ENCODE measurements at regions not wholly inside any gene's neighbourhood (a gene's known extent, or its start where the extent isn't known, plus 50 kb on each side); places are given as distances from the start of the nearest gene placed in this dataset.
"Not testable (repeated sequence)": the region's sequence is repeated elsewhere in the genome, so short reads cannot be mapped to it uniquely, and the experiment has no call there.

- not testable (repeated sequence) for DNase-seq (ENCODE audit: low read depth)
Observed at GRCh38 chr21:27984663-27985325, 1007.9 kb downstream of the LTN1 start.

- not testable (repeated sequence) for DNase-seq (ENCODE audit: low read depth)
Observed at GRCh38 chr21:27979446-27979845, 1012.6 kb upstream of the ADAMTS5 start.

- no peak for DNase-seq (ENCODE audit: low read depth)
Observed at GRCh38 chr21:27975514-27975913, 1008.6 kb upstream of the ADAMTS5 start.

GRCh38 chr21:27974152-27974551 is 1007.3 kb upstream of the ADAMTS5 start:
- not testable (repeated sequence) for DNase-seq (ENCODE audit: low read depth)

- not testable (repeated sequence) for DNase-seq (ENCODE audit: low read depth)
Observed at GRCh38 chr21:27968240-27968639, 1001.4 kb upstream of the ADAMTS5 start.

- no peak for DNase-seq (ENCODE audit: low read depth)
Observed at GRCh38 chr21:27954543-27955165, 987.8 kb upstream of the ADAMTS5 start.

- no peak for DNase-seq (ENCODE audit: low read depth)
Observed at GRCh38 chr21:27953340-27954045, 986.6 kb upstream of the ADAMTS5 start.

- DNase-seq (ENCODE audit: low read depth) = not testable (repeated sequence)
Observed at GRCh38 chr21:27949093-27949492, 982.2 kb upstream of the ADAMTS5 start.

- DNase-seq (ENCODE audit: low read depth) = not testable (repeated sequence)
Observed at GRCh38 chr21:27930108-27930767, 963.4 kb upstream of the ADAMTS5 start.

- DNase-seq (ENCODE audit: low read depth) = not testable (repeated sequence)
Observed at GRCh38 chr21:27929179-27929578, 962.3 kb upstream of the ADAMTS5 start.

GRCh38 chr21:27928534-27929115 is 961.7 kb upstream of the ADAMTS5 start:
- not testable (repeated sequence) for DNase-seq (ENCODE audit: low read depth)

GRCh38 chr21:27921421-27921820 is 954.5 kb upstream of the ADAMTS5 start:
- not testable (repeated sequence) for DNase-seq (ENCODE audit: low read depth)

GRCh38 chr21:27917966-27918365 is 951.1 kb upstream of the ADAMTS5 start:
- DNase-seq (ENCODE audit: low read depth) = not testable (repeated sequence)

- not testable (repeated sequence) for DNase-seq (ENCODE audit: low read depth)
Observed at GRCh38 chr21:27916326-27916725, 949.4 kb upstream of the ADAMTS5 start.

- not testable (repeated sequence) for DNase-seq (ENCODE audit: low read depth)
Observed at GRCh38 chr21:27912133-27912532, 945.2 kb upstream of the ADAMTS5 start.

GRCh38 chr21:27909487-27909886 is 942.6 kb upstream of the ADAMTS5 start:
- DNase-seq (ENCODE audit: low read depth) = not testable (repeated sequence)

GRCh38 chr21:27908816-27909215 is 941.9 kb upstream of the ADAMTS5 start:
- not testable (repeated sequence) for DNase-seq (ENCODE audit: low read depth)

GRCh38 chr21:27902904-27903303 is 936.0 kb upstream of the ADAMTS5 start:
- not testable (repeated sequence) for DNase-seq (ENCODE audit: low read depth)

GRCh38 chr21:27893619-27894018 is 926.7 kb upstream of the ADAMTS5 start:
- DNase-seq (ENCODE audit: low read depth) = not testable (repeated sequence)

- not testable (repeated sequence) for DNase-seq (ENCODE audit: low read depth)
Observed at GRCh38 chr21:27891495-27891894, 924.6 kb upstream of the ADAMTS5 start.

- DNase-seq (ENCODE audit: low read depth) = not testable (repeated sequence)
Observed at GRCh38 chr21:27887808-27888455, 921.0 kb upstream of the ADAMTS5 start.

Data from activated T-cell treated with anti-CD3 and anti-CD28 coated beads for 1 hour (primary cell).